ENCODE measurements at regions not wholly inside any gene's neighbourhood (a gene's known extent, or its start where the extent isn't known, plus 50 kb on each side); places are given as distances from the start of the nearest gene placed in this dataset.

DNA sequence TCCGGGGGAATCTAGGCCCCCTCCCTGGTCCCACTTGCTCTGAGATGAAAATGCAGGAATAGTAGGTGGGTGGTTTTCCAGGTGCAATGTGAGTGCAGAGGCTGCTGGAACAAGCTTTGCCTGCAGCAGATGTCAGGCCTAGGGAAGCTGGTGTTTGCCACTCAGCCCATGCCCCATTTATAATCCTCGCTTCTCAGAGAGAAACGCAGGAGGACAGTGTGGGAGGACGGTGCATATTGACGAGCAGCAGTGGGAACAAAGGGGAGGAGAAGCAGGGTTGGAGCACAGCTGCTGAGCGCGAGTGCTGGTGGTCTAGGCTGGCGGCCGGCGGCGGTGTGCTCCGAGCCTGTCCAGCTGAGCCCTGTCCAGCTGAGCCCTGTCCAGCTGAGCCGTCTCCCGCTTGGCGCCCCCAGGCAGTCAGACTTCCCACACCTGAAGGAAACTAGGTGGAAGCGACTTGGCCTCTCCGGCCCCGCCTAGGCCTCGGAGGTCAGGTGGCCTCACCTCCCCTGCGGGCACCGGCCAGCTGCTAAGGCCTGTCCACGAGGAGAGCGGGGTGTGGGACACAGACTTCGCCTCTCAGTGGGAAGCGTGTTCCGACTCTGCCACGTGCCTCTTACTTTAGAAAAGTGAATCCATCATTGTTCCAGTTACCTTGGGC is 49.7 kb upstream of the FRMD1 start:
- no peak overlapping the region for H3K4me3 ChIP-seq (ENCODE audit: low read length)
- DNase-seq (ENCODE audit: low read depth) = no peak
- TF ChIP-seq, protein P1, sequence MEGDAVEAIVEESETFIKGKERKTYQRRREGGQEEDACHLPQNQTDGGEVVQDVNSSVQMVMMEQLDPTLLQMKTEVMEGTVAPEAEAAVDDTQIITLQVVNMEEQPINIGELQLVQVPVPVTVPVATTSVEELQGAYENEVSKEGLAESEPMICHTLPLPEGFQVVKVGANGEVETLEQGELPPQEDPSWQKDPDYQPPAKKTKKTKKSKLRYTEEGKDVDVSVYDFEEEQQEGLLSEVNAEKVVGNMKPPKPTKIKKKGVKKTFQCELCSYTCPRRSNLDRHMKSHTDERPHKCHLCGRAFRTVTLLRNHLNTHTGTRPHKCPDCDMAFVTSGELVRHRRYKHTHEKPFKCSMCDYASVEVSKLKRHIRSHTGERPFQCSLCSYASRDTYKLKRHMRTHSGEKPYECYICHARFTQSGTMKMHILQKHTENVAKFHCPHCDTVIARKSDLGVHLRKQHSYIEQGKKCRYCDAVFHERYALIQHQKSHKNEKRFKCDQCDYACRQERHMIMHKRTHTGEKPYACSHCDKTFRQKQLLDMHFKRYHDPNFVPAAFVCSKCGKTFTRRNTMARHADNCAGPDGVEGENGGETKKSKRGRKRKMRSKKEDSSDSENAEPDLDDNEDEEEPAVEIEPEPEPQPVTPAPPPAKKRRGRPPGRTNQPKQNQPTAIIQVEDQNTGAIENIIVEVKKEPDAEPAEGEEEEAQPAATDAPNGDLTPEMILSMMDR (conservative IDR thresholded peaks at IDR 0.05; ENCODE audit: low read depth, low read length) = no peak

All from retinal pigment epithelial cell (primary cell).